ENCODE measurements at regions not wholly inside any gene's neighbourhood (a gene's known extent, or its start where the extent isn't known, plus 50 kb on each side); places are given as distances from the start of the nearest gene placed in this dataset.

GRCh38 chr4:124420166-124420695 lies 292.3 kb downstream of the ANKRD50 start:
- H3K36me3 Mint-ChIP-seq (ENCODE audit: low read depth) = no peaks in the 10 kb centered on the region
- no peaks in the 10 kb centered on the region for H3K27me3 Mint-ChIP-seq

GRCh38 chr4:124423160-124423559 lies 289.4 kb downstream of the ANKRD50 start:
- no peaks in the 10 kb centered on the region for H3K9me3 Mint-ChIP-seq
- H3K4me1 Mint-ChIP-seq (ENCODE audit: low read depth) = no peaks in the 10 kb centered on the region
- no peaks in the 10 kb centered on the region for H3K27me3 Mint-ChIP-seq
- no peaks in the 10 kb centered on the region for H3K36me3 Mint-ChIP-seq (ENCODE audit: low read depth)
- H3K27ac Mint-ChIP-seq = no peak overlapping the region
- no peak overlapping the region for H3K4me3 Mint-ChIP-seq

More at GRCh38 chr4:124420166-124420695, 292.3 kb downstream of the ANKRD50 start:
- no peaks in the 10 kb centered on the region for H3K9me3 Mint-ChIP-seq
- no peak overlapping the region for H3K27ac Mint-ChIP-seq
- no peak overlapping the region for H3K4me3 Mint-ChIP-seq
- H3K4me1 Mint-ChIP-seq (ENCODE audit: low read depth) = no peaks in the 10 kb centered on the region

GRCh38 chr4:124426279-124426678 lies 286.3 kb downstream of the ANKRD50 start:
- Mint-ChIP-seq H3K4me3 (no peak overlapping the region), H3K27ac (no peak overlapping the region), H3K4me1 (ENCODE audit: low read depth) (no peaks in the 10 kb centered on the region), H3K27me3 (no peaks in the 10 kb centered on the region), H3K36me3 (ENCODE audit: low read depth) (no peaks in the 10 kb centered on the region), H3K9me3 (no peaks in the 10 kb centered on the region)

DNA sequence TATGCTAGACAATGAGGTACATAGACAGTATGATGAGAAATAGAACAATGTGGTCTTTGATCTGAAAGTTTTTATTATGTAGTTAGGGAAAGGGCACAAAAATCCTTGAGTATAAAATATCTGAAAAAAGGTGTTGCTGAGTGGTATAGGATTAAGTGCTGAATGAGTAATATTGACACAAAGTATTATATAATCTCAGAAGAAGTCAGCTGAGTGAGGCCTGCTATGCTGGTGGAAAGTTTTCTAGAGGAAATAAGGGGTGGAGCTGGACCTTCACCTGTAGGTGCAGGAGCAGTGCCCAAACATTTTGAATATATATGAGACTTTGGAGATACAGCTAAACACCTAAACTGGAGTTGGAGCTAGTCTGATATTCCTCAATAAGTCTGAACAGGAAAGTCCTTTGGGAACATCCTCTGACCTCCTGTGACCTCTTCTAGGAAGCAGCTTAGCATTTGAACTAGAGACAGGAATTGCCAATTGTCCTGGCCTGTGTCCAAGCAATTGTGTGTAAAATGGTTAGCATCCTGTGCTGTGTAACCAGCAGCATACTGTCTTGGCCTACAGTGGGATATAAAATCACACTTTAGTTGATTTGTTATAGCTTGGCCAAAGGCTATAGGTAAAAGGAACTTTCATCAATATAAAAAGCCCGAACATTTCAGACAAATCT lies 285.3 kb downstream of the ANKRD50 start:
- Mint-ChIP-seq H3K4me3 (no peak overlapping the region), H3K27me3 (no peaks in the 10 kb centered on the region), H3K9me3 (no peaks in the 10 kb centered on the region), H3K4me1 (ENCODE audit: low read depth) (no peaks in the 10 kb centered on the region), H3K36me3 (ENCODE audit: low read depth) (no peaks in the 10 kb centered on the region), H3K27ac (no peak overlapping the region)

DNA sequence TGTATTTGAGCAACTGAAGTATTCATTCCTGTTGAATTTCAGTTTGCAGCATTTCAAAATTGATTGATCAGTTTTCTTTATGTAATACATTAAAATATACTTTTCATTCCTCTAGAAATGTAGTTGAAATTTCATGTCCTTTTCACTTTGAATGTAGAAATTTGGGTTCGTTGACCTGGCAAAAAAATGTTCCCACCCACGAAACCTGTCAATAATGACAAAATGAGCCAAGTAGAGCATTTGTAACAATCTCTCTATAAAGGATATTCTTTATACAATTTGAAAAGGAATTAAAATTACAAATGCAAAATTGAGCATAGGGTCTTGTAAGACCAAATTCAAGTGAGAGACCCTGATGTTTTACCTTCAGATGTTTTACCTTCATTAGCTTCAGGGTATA lies 283.9 kb downstream of the ANKRD50 start:
- Mint-ChIP-seq H3K36me3 (ENCODE audit: low read depth) (no peaks in the 10 kb centered on the region), H3K4me1 (ENCODE audit: low read depth) (no peaks in the 10 kb centered on the region), H3K27me3 (no peaks in the 10 kb centered on the region), H3K4me3 (no peak overlapping the region), H3K27ac (no peak overlapping the region), H3K9me3 (no peaks in the 10 kb centered on the region)

GRCh38 chr4:124429746-124430250 lies 282.7 kb downstream of the ANKRD50 start:
- Mint-ChIP-seq H3K36me3 (ENCODE audit: low read depth) (no peaks in the 10 kb centered on the region), H3K9me3 (no peaks in the 10 kb centered on the region), H3K27me3 (no peaks in the 10 kb centered on the region), H3K4me1 (ENCODE audit: low read depth) (no peaks in the 10 kb centered on the region), H3K27ac (no peak overlapping the region), H3K4me3 (no peak overlapping the region)

DNA sequence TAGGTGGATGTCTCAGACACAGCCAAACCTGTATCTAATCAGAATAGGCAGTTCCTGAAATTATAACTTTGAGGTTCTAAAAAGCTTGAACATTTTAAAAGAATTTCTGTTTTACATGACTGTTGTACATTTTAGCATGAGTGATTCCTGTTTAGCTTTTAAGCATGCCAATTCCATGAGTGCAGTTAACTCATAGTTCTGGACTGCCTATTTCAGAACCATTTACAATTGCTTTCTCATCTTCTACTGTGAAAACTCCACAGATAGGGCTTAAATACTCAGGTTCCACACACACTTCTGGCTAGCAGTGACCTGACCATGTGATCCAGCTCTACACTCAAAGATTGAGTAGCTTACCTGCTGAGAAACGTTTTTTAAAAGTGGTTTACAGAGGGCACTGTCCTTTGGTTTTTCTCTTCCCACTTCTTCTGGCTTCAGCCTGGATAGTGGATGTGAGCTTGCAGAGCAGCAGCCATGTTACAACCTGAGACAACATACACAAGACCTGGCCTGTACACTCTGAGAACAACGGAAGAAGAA lies 280.8 kb downstream of the ANKRD50 start:
- no peak overlapping the region for H3K4me3 Mint-ChIP-seq
- no peak overlapping the region for H3K27ac Mint-ChIP-seq
- H3K9me3 Mint-ChIP-seq = no peaks in the 10 kb centered on the region
- no peaks in the 10 kb centered on the region for H3K36me3 Mint-ChIP-seq (ENCODE audit: low read depth)
- no peaks in the 10 kb centered on the region for H3K4me1 Mint-ChIP-seq (ENCODE audit: low read depth)
- H3K27me3 Mint-ChIP-seq = no peaks in the 10 kb centered on the region

DNA sequence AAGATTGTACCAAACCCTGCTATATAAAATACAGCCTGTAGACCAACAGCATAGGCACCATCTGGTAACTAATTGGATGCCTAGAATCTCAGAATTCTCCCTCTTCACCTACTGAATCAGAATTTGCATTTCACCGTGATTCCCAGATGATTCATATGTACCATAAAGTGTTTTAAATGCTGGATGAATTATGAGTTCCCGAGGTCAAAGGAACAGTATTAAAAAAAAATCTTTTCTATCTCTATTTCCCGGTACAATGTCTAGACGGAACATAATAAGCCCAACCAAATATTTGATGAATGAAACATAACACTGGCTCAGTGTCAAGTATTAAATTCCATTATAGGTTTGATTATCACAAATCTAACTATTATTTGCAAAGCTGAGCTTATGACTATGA lies 280.0 kb downstream of the ANKRD50 start:
- no peaks in the 10 kb centered on the region for H3K36me3 Mint-ChIP-seq (ENCODE audit: low read depth)
- no peaks in the 10 kb centered on the region for H3K4me1 Mint-ChIP-seq (ENCODE audit: low read depth)
- no peak overlapping the region for H3K27ac Mint-ChIP-seq
- no peaks in the 10 kb centered on the region for H3K9me3 Mint-ChIP-seq
- H3K4me3 Mint-ChIP-seq = no peak overlapping the region
- H3K27me3 Mint-ChIP-seq = no peaks in the 10 kb centered on the region

DNA sequence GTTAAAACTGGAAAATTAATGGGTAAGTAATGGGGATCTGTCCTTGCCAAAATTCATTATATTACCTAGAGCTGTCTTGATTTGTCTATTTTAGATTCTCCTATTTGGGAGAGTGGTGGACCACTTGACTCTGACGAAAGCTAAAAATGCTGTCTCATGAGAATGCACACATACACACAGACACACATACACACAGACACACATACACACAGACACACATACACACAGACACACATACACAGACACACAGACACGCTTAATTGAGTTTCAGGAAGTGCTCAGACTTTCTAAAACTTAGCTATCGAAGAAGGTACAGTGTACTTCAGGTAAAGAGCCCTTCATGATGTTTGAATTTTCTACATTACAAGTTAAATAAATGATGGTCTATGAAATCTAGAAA lies 279.5 kb downstream of the ANKRD50 start:
- H3K27me3 Mint-ChIP-seq = no peaks in the 10 kb centered on the region
- no peak overlapping the region for H3K4me3 Mint-ChIP-seq
- no peaks in the 10 kb centered on the region for H3K36me3 Mint-ChIP-seq (ENCODE audit: low read depth)
- H3K9me3 Mint-ChIP-seq = no peaks in the 10 kb centered on the region
- H3K27ac Mint-ChIP-seq = no peak overlapping the region
- H3K4me1 Mint-ChIP-seq (ENCODE audit: low read depth) = no peaks in the 10 kb centered on the region

GRCh38 chr4:124433500-124433899 lies 279.0 kb downstream of the ANKRD50 start:
- H3K4me3 Mint-ChIP-seq = no peak overlapping the region
- H3K27ac Mint-ChIP-seq = no peak overlapping the region
- H3K9me3 Mint-ChIP-seq = no peaks in the 10 kb centered on the region
- H3K36me3 Mint-ChIP-seq (ENCODE audit: low read depth) = no peaks in the 10 kb centered on the region
- no peaks in the 10 kb centered on the region for H3K27me3 Mint-ChIP-seq
- no peaks in the 10 kb centered on the region for H3K4me1 Mint-ChIP-seq (ENCODE audit: low read depth)

DNA sequence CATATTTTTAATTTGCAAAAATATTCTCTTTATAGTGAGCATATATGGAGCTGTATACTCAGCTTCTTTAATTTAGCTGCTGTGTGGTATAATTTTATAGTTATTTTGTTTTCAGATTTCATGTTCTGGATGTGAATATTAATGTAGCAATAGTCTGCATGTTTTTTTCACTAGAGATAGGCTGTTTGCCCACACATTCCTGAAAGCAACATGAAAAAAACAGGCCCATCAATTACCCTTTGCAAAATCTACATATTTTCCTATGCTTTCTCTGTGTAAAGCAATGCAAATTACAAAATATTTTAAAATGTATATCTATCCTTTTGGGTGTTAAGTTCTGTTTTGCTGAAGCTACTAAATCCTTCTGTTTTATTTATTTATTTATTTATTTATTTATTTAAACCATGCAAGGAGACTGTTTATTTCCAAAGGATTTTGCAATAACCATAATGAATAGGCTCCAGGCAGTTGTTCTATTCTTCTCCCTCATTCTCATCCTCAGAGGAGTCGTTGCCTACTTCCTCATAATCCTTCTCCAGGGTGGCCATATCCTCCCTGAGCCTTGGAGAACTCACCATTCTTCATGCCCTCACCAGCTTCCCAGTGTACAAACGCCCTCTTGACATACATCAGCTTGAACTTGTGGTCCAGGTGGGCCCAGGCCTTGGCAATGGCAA lies 277.1 kb downstream of the ANKRD50 start:
- Mint-ChIP-seq H3K4me3 (no peak overlapping the region), H3K4me1 (ENCODE audit: low read depth) (no peaks in the 10 kb centered on the region), H3K27me3 (no peaks in the 10 kb centered on the region), H3K27ac (no peak overlapping the region), H3K9me3 (no peaks in the 10 kb centered on the region), H3K36me3 (ENCODE audit: low read depth) (no peaks in the 10 kb centered on the region)

- Mint-ChIP-seq H3K4me1 (ENCODE audit: low read depth) (no peaks in the 10 kb centered on the region), H3K36me3 (ENCODE audit: low read depth) (no peaks in the 10 kb centered on the region), H3K9me3 (no peaks in the 10 kb centered on the region), H3K27me3 (no peaks in the 10 kb centered on the region), H3K4me3 (no peak overlapping the region), H3K27ac (no peak overlapping the region)
Observed at GRCh38 chr4:124437853-124438495, 274.6 kb downstream of the ANKRD50 start.

GRCh38 chr4:124445071-124445470 lies 267.5 kb downstream of the ANKRD50 start:
- Mint-ChIP-seq H3K4me1 (ENCODE audit: low read depth) (no peaks in the 10 kb centered on the region), H3K4me3 (no peak overlapping the region), H3K9me3 (peaks cover 16% of the 10 kb centered on the region), H3K27me3 (no peaks in the 10 kb centered on the region), H3K36me3 (ENCODE audit: low read depth) (no peaks in the 10 kb centered on the region), H3K27ac (no peak overlapping the region)

- H3K4me3 Mint-ChIP-seq = no peak overlapping the region
- H3K27ac Mint-ChIP-seq = no peak overlapping the region
- no peaks in the 10 kb centered on the region for H3K36me3 Mint-ChIP-seq (ENCODE audit: low read depth)
- no peaks in the 10 kb centered on the region for H3K27me3 Mint-ChIP-seq
- no peaks in the 10 kb centered on the region for H3K4me1 Mint-ChIP-seq (ENCODE audit: low read depth)
- H3K9me3 Mint-ChIP-seq = peaks cover 12% of the 10 kb centered on the region
Observed at GRCh38 chr4:124449881-124450280, 262.7 kb downstream of the ANKRD50 start.

DNA sequence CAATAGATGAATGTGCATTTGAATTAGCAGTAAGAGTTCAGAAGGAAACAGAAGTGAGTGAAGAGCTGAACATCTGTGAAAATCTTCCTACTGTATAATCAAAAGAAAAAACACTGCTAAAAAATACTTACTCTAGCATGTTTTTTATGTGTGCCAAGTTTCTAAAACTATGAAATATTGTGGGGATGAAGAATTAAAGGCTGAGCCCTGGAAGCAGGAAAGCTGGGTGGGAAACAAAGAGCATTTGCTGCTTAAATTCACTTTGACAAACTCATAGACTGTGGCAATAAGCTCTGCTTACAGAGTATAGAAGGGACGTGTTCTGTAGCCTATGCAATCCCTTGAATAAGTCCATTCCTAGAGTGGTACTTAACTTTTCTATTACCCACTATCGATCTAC lies 261.7 kb downstream of the ANKRD50 start:
- Mint-ChIP-seq H3K27ac (no peak overlapping the region), H3K4me3 (no peak overlapping the region), H3K27me3 (no peaks in the 10 kb centered on the region), H3K4me1 (ENCODE audit: low read depth) (no peaks in the 10 kb centered on the region), H3K9me3 (peaks cover 13% of the 10 kb centered on the region), H3K36me3 (ENCODE audit: low read depth) (no peaks in the 10 kb centered on the region)

Data from stimulated activated naive CD8-positive, alpha-beta T cell treated with anti-CD3 and anti-CD28 coated beads, Interleukin-15, Interleukin-2, amounts not matched to agents 100 ng/mL and 50 ng/mL, for 24 hours (primary cell).